ENCODE measurements at regions not wholly inside any gene's neighbourhood (a gene's known extent, or its start where the extent isn't known, plus 50 kb on each side); places are given as distances from the start of the nearest gene placed in this dataset.
"Not testable (repeated sequence)": the region's sequence is repeated elsewhere in the genome, so short reads cannot be mapped to it uniquely, and the experiment has no call there.

GRCh38 chr2:109669731-109670130 is 55.6 kb downstream of the SOWAHC start:
- DNase-seq (ENCODE audit: low read depth) = no peak
- TF ChIP-seq CTCF (conservative IDR thresholded peaks at IDR 0.05; ENCODE audit: control insufficient read depth, insufficient read depth, low read depth, low read length) = no peak
- no peak overlapping the region for H3K4me3 ChIP-seq (ENCODE audit: control insufficient read depth, low read depth, low read length)

- DNase-seq (ENCODE audit: low read depth) = no peak
- no peak for TF ChIP-seq CTCF (conservative IDR thresholded peaks at IDR 0.05; ENCODE audit: control insufficient read depth, insufficient read depth, low read depth, low read length)
- H3K4me3 ChIP-seq (ENCODE audit: control insufficient read depth, low read depth, low read length) = no peak overlapping the region
Measured at GRCh38 chr2:109670556-109671411, 56.6 kb downstream of the SOWAHC start.

DNA sequence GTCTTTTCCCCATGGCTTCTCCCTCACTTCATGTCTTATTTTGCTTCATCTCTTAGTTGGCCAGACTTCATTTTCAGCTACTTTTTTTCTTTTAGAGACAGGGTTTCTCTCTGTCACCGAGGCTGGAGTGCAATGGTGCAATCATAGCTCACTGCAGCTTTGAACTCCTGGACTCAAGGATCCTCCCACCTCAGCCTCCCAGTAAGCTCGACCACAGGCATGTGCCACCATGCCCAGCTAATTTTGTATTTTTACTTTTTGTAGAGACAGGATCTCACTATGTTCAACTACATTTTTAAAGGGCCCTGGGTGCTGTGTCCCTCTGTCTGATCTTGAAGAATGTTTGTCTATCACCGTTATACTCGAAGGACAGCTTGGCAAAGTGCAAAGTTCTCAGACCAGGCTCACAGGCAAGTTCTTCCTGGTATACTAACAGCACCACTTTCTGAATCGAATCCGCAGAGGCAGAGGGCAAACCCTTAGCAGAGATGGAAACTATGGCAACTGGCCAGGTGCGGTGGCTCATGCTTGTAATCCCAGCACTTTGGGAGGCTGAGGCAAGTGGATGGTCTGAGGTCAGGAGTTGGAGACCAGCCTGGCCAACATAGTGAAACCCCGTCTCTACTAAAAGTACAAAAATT is 60.9 kb downstream of the SOWAHC start:
- TF ChIP-seq CTCF (conservative IDR thresholded peaks at IDR 0.05; ENCODE audit: control insufficient read depth, insufficient read depth, low read depth, low read length) = no peak
- H3K4me3 ChIP-seq (ENCODE audit: control insufficient read depth, low read depth, low read length) = no peak overlapping the region
- no peak for DNase-seq (ENCODE audit: low read depth)

DNA sequence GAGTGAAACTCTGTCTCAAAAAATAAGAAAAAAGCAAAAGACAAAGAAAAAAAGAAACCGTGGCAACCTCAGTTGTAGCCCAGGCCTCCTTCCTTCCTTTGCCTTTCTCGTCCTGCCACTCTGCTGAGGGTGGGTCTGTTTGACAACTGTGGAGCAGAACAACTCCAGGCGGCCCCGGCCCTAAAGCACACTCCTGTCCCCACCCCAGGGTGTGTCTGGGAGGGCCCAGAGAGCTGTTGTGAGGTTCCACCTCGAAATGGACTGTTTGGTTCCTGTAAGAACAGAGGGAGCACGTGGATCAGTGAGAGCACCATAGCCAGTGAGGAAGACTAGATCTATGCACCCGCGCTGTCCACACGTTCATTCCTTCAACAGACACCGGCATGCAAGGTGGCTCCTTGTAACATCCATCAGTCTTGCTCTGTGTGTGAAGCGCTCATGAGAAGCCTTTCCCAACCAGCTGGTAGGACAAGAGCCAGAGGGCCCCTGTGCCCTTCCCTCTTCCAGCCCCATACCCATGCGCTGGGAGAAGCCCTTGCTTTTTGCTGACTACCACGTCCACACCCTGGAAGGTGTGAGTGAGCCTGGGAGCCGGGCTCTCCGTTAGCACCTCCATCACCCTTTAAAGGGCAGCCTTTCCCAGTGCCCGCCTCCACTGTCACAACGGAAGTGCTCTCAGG is 61.6 kb downstream of the SOWAHC start:
- no peak for TF ChIP-seq CTCF (conservative IDR thresholded peaks at IDR 0.05; ENCODE audit: control insufficient read depth, insufficient read depth, low read depth, low read length)
- DNase-seq (ENCODE audit: low read depth) = no peak
- no peak overlapping the region for H3K4me3 ChIP-seq (ENCODE audit: control insufficient read depth, low read depth, low read length)

DNA sequence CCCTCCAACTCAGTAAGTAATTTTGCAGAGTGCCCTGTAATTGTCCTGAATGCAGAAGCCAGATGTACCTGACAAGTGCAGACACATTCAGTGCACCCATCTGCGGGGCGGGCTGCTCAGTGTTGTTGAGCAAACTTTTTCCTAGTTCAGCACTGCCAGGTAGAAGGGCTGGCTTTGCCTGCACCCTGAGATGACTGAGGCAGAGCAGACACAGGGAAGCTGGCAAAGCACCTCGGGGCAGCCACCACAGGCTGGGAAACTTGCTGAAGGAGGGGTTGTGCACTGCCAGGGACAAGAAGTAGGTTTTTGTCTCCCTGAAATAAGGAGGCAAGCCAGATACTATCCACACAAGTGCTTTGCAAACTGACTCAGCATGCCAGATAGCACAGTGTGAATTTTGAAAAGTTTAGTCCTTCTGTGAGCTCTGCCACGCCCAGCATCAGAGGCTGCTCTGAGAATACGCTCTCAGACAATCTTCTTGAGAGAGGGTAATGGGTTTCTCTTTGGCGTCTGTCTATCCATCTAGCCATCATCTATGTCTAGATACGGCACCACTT is 62.3 kb downstream of the SOWAHC start:
- H3K4me3 ChIP-seq (ENCODE audit: control insufficient read depth, low read depth, low read length) = no peak overlapping the region
- no peak for TF ChIP-seq CTCF (conservative IDR thresholded peaks at IDR 0.05; ENCODE audit: control insufficient read depth, insufficient read depth, low read depth, low read length)
- DNase-seq (ENCODE audit: low read depth) = no peak

DNA sequence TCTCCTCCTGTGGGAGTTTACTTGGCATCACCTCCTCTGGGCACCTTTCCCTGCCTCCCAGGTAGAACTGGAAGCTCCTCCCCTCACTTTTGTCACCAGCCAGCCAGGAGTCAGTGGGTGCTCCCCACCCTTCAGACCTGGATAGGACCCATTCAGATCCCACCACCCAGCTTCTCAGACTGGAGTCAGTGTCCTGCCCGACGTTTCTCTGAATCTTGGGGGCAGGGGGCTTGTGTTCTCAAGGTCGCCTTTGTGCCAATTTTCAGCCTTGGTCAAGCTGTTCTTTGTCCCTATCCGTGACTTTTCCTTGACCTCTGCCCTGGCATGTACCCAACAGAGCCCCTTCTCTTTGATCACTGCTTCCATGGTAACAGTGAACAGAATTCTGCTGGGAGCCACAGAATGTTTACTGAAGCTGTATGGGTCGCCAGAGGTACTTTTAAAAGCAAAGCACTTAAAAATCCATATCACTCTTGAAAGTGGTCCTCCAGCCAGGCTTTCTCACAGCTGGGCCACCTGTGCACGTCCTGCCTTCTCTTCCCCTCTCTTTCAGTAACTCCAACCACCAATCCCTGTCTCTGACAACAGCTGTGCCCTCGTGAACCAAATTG is 63.1 kb downstream of the SOWAHC start:
- not testable (repeated sequence) for DNase-seq (ENCODE audit: low read depth); H3K4me3 ChIP-seq (ENCODE audit: control insufficient read depth, low read depth, low read length)

Measured in fibroblast of mammary gland (primary cell).